Fibroblast of mammary gland (primary cell): ENCODE measurements at regions not wholly inside any gene's neighbourhood (a gene's known extent, or its start where the extent isn't known, plus 50 kb on each side); places are given as distances from the start of the nearest gene placed in this dataset.
A peak's percentile ranks its signal among the peaks of the same experiment; 100 is the strongest.

Experiments used
- DNase-seq: peaks from one replicate; pipeline ENCODE4 v3.0.0-alpha.2; 2010; ENCODE audit warnings: low read depth
- H3K4me3 ChIP-seq: 2 replicates; pipeline ENCODE4 v1.5.1; 2011; ENCODE audit warnings: low read depth, mild to moderate bottlenecking, low read length, moderate library complexity; ENCODE audit not compliant: control insufficient read depth
- CTCF ChIP-seq: conservative IDR thresholded peaks from 2 replicates; pipeline ENCODE4 v1.5.1; 2011; ENCODE audit warnings: low read depth, low read length, inconsistent platforms; ENCODE audit not compliant: control insufficient read depth, insufficient read depth

- no peak for TF ChIP-seq CTCF
- DNase-seq, result peak; percentile 59
- no peak overlapping the region for H3K4me3 ChIP-seq
Measured at GRCh38 chr4:12555011-12555410, 929.1 kb downstream of the RAB28 start.

DNA sequence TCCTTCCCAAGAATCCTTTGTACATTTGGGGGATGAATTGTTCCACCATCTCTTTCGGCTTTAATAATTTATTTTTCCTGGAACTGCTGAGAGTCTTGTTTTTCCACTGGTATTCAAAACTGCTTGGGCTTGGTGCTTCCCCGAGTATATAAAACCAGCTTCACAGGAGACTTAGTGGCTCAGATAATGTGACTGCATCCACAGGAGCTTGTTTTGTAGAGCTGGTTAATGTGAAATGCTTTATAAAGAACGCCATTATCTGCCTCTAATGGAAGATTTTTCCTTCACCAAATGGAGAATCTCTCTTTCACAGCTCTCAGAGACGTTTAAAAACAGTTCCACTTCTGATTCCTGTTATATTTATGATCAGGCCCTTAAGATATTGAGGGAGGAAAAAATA lies 935.5 kb downstream of the RAB28 start:
- H3K4me3 ChIP-seq, result no peak overlapping the region
- TF ChIP-seq CTCF, result no peak

DNA sequence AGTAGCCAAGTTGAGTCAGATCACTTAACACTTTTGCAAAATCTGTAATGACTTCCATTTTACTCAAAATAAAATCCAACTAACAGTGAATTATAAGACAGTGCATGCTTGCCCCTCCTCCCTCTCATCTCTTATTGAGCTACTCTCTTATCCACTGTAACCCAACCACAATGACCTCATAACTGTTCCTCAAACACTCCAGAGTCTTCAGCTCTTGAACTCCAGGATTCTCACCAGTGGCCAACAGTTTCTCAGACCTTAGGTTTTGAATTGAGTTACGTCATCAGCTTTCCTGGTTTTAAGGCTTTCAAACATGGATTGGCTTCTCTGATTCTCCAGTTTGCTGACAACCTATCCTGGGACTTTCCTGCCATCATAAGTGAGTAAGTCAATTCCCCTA lies 938.3 kb downstream of the RAB28 start:
- DNase-seq, result peak; percentile 2
- no peak for TF ChIP-seq CTCF

More for the DNA sequence above, 935.5 kb downstream of the RAB28 start:
- DNase-seq, result no peak

GRCh38 chr4:12538162-12538561 lies 946.0 kb downstream of the RAB28 start:
- no peak for TF ChIP-seq CTCF
- H3K4me3 ChIP-seq, result no peak overlapping the region
- DNase-seq, result no peak

More for the DNA sequence above, 938.3 kb downstream of the RAB28 start:
- H3K4me3 ChIP-seq, result no peak overlapping the region

GRCh38 chr4:12534684-12535083 lies 949.5 kb downstream of the RAB28 start:
- no peak for TF ChIP-seq CTCF
- H3K4me3 ChIP-seq, result no peak overlapping the region
- no peak for DNase-seq

GRCh38 chr4:12519426-12519825 lies 964.7 kb downstream of the RAB28 start:
- DNase-seq, result no peak
- no peak for TF ChIP-seq CTCF
- no peak overlapping the region for H3K4me3 ChIP-seq

DNA sequence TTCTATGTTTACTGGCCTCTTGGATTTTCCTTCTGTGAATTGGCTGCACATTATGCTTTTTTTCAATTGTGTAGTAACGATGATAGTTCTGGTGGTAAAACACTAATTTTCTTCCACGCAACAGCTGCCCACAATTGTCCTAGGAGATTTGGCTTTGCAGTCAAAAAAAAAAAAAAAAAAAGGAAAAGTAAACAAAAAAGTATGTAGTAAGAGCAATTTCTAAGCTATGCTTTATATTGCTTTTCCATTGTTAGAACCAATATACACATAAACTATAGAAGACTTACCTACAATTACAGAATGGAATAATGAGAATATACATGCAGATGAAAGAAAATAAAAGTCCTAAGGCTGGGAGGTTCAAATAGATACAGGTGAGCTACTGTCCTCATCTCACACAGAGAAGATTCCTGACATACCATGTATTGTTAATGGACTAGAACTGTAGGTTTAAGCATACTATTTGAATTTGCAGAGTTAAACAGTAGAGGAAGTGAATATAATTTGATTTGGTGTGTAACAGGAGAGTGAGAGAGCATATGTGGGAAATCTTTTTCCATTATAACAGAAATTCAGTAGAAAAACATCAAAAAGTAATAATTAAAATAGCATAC lies 976.2 kb downstream of the RAB28 start:
- TF ChIP-seq CTCF, result no peak
- DNase-seq, result no peak
- H3K4me3 ChIP-seq, result no peak overlapping the region
